GDM1 (cell line): ENCODE measurements at regions not wholly inside any gene's neighbourhood (a gene's known extent, or its start where the extent isn't known, plus 50 kb on each side); places are given as distances from the start of the nearest gene placed in this dataset.
"Not testable (repeated sequence)": the region's sequence is repeated elsewhere in the genome, so short reads cannot be mapped to it uniquely, and the experiment has no call there.

ENCODE experiments used
- DNase-seq: peaks from one replicate; lab custom pipeline; 2025; lab: John Stamatoyannopoulos, UW

DNA sequence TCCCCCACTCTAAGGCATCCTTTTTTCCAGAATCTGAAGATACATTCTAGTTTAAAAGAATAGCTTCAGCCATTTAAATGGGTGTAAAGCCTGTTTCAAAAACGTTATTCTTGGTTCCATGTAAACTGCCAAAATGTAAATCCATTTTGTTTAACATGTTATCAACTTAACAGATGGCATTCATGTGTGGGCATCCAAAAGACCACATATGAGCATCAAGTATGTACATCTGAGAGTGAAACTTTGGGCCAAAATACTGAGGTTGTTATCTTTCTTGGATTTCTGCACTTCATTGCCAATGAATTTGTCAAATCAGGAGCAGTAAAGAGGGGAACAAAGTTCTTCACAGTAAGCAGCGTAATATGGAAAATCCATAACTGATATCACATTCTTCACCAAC, 395.4 kb downstream of the ZNF804A start:
- no peak for DNase-seq

DNA sequence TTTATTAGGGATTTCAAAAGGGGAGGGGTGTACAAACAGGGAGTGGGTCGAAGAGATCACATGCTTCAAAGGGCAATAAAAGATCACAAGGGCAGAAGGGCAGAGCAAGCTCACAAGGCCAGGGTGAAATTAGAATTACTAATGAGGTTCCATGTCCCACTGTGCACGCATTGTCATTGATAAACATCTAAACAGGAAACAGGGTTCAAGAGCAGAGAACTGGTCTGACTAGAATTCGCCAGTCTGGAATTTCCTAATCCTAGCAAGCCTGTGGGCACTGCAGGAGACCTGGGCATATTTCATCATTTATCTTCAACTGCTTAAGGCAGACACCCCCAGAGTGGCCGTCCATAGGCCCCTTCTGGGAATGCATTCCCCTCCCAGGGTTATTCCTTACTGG, 408.2 kb downstream of the ZNF804A start:
- no peak for DNase-seq

DNA sequence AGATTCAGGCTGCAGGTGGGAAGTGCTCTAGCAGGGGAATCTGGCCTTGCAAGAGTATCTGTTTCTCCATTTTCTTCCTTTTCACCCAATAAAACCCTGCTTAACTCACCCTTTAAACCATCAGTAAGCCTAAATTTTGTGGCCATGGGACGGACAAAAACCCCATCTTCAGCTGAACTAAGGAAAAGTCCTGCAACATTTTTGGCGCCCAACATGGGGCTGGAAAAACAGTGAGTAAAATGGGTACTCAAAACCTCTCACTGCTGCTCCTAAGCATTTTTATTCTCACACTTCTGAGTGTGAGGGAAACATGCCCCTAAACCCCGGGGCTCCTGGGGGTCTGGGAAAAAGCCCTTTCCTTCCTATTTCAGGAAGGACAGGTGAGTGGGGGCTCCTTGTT, 414.3 kb downstream of the ZNF804A start:
- no peak for DNase-seq

GRCh38 chr2:185014076-185014475, 415.7 kb downstream of the ZNF804A start:
- no peak for DNase-seq

- not testable (repeated sequence) for DNase-seq
Observed at GRCh38 chr2:185025891-185026290, 427.6 kb downstream of the ZNF804A start.

DNA sequence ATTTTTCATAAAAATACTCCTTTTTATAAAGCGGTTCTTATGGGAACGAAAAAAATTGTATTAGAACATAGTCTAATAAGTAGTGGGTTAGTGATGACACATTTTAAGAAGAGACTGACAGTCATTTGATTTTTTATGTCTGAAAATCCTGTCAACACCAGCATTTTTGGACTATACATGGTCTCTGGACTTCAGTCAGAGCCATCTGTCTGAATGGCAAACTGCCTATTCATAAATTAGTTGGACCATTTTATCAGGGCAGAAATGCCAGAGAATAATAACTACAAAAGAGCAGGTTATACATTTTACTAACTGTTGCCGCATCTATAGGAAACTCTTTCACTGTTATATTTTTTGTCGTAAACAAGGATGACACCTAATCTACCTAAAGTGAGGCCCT, 437.6 kb downstream of the ZNF804A start:
- DNase-seq = no peak

DNA sequence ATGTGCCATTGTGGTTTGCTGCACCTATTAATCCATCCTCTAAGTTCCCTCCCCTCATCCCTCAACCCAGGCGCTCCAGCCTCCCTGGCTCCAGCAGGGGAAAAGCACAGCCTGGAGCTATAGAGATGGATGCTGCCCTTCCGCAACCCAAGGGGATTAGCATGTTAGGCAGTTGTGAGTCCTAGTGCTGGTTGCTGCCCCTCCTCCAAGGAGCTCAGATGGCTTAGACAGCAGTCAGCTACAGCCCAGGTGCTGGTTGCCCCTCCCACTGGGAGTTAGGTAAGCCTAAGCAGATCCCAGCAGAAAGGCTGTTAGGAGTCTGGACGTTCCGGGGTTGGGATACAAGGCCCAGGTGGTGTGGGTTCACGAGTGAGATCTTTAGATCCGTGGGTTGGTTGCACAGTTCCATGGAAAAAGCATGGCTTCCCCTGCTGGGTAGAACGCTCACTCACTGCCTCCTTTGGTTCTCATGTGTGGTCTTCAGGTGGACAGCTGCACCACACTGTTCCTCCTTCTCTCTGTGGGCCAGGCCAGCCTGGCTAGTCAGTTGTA, 446.1 kb downstream of the ZNF804A start:
- no peak for DNase-seq

GRCh38 chr2:185050804-185051203, 452.5 kb downstream of the ZNF804A start:
- no peak for DNase-seq

GRCh38 chr2:185063761-185064160, 465.4 kb downstream of the ZNF804A start:
- no peak for DNase-seq

DNA sequence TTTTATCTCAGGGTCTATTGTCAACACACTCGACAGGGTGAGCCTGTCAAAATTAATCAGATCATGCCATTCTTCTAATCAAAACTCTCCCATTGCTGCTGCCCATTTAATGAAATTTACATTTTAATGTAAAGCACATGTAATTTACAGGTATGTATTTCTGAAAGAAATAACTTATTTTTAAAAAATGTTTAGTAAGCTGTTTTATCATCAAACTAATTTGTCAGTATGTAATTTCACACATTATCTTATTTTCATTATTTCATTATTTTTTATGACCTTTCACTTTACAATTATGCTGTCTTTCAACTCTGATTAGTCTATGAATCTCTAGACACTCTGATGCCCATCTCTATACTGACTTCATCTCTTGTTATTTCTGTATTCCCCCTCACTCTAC, 467.8 kb downstream of the ZNF804A start:
- no peak for DNase-seq

DNA sequence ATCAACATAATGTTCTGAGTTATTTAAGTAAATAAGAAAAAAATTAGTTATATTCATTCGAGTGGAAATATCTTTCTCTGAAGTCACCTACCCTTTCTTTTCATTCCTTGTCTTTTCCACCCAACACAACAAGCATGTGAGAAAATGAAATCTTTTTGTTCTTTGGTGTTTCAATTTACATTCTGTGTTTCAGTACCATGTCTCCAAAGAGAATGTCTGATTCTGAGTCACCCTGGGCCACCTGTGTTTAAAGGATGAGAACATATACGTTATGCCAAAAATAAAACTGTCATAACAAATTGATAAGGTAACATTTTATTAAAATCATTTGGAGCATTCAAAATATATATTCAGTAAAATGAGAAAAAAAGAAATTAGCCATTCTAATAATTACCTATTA, 470.8 kb downstream of the ZNF804A start:
- no peak for DNase-seq

- no peak for DNase-seq
Observed at GRCh38 chr2:185074156-185074555, 475.8 kb downstream of the ZNF804A start.

DNA sequence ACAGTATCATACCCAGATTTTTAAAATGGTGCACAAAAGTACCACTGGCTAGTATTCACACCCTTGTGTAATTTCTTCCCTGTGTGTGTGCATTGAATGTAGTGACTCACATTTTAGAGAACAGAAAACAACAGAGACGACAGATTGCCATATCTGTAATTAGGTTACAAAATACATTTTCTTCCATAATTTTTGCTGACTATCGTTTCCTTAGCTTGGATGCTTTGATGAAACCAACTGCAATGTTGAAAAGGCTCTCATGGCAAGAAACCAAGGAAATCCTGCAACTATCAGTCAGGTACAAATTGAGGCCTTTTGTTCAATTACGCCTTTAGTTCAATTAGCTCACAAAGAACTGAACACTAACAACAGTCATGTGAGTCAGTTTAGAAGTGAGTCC, 484.4 kb downstream of the ZNF804A start:
- DNase-seq = no peak

DNA sequence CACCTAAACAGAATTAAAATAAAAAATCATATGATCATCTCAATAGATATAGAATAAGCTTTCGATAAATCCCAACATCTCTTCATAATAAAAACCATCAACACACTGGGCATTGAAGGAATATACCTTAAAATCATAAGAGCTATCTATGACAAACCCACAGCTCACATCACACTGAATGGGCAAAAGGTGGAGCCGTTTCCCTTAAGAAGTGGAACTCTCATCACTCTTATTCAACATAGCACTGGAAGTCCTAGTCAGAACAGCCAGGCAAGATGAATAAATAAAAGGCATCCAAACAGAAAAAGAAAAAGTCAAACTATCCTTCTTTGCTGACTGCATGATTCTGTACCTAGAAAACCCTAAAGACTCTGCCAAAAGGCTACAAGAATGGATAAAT, 510.3 kb downstream of the ZNF804A start:
- DNase-seq = no peak

DNA sequence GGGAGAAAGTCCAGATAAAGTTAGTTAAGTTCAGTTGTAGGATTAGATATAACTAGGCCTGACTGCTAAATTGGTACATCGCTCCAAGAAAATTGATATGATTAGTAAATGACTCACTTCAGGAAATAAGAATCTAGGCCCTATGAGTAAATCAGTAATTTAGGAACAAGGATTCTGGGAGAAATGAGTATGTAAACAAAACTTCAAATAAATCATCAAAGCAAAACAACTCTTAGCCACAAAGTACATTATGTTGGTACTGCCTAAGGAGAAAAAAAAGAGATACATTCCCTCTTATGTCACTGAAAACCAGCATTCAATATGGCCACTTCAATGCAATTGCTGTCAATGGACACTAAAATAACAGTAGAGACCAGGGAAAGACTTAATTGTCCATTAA, 529.1 kb downstream of the ZNF804A start:
- no peak for DNase-seq

GRCh38 chr2:185128346-185128745, 530.0 kb downstream of the ZNF804A start:
- no peak for DNase-seq

- DNase-seq = no peak
Observed at GRCh38 chr2:185128996-185129395, 530.7 kb downstream of the ZNF804A start.

DNA sequence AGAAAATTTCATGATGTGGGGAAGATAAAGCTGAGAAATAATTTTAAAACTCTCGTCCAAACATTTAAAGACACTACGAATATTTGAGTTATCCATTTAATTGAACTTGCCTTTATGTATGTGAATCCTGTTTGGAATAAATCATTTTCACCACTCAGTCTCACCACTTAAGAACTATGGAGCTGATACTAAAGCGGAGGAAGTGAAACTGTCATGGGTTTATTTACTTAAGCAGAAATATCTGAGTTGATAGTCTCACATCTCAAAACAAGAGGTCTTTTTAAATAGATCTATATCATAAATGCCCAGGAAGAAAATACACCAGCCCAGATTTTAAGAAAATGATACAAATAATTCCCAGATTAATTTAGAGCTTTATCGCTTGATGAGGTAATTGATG, 532.4 kb downstream of the ZNF804A start:
- DNase-seq = no peak

GRCh38 chr2:185132501-185133041, 534.2 kb downstream of the ZNF804A start:
- DNase-seq = no peak

DNA sequence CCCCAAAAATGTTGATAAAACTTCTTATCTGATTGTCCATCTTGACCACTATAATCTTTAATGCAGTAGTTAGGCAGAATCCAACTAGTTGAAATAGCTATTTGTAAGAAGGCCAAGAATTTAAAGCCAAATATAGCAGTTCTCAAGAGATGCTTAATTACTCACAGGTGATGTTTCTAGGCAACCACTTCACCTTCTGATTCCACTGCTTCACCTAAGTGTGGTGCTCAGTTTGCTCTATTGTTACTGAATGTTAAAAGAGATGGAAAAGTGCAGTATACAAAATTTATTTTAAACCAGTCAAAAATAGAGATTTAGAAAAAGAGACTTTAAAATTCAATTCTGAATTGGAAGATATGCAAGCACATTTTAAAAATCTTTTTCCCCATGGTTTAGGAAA, 539.4 kb downstream of the ZNF804A start:
- no peak for DNase-seq

DNA sequence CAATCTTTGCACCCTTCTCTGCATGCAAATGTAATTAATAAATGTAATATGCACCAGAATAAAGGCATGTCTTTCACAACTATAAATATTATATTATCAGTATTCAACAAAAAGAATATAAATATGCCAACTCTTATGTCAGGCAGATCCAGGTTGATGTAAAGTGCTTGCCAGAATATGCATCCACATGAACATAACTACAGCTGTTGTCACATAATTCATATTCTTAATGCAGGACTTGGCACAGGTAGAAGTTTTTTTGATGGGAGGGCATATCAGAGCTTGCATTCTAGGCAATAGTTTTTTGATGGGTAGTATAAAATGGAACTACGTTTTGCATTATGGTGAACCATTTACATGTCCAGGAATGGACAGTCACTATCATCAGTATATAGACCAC, 544.3 kb downstream of the ZNF804A start:
- DNase-seq = no peak

- DNase-seq = no peak
Observed at GRCh38 chr2:185144159-185144919, 546.0 kb downstream of the ZNF804A start.

DNA sequence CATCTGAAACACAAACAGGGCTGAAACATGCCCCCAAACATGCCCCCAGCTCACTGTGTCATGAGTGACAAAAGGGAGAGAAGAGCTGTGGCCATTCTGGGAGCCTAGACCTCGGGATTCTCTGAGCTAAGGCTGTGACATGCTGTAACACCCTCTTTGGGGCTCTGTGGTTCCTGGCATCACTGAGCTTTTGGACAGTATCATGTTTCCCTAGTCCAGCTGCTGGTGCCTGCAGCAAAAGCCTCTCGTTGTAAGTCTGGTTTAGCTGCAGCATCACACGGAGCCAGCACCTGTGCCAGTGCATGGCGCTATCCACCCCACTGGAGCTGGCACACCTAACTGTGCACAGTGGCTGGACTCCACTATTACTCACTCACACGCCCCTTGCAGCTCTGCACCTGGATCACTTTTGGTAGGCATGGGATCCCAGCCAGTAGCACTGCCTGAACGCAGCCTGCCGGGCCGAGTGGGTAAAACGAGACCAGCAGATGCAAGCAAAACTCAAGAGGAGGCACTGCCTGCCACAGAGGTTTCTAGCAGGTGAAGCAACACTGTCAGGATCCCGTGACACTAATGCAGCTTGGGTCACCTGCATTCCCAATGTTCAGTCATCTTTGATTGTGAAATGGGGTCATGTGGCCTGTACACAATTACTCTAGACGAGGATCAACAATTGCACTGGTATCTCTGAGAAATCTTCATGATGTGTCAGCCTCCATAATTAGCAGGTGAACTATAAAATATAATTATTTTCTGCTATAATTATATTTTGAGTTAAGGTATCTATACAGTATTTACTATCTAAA, 547.2 kb downstream of the ZNF804A start:
- no peak for DNase-seq
